ENCODE measurements at regions not wholly inside any gene's neighbourhood (a gene's known extent, or its start where the extent isn't known, plus 50 kb on each side); places are given as distances from the start of the nearest gene placed in this dataset.
"Not testable (repeated sequence)": the region's sequence is repeated elsewhere in the genome, so short reads cannot be mapped to it uniquely, and the experiment has no call there.

GRCh38 chr22:46031965-46032851 is 55.2 kb upstream of the WNT7B start:
- no peaks in the 10 kb centered on the region for H3K9me3 ChIP-seq

GRCh38 chr22:46033256-46034200 is 56.6 kb upstream of the WNT7B start:
- H3K27me3 ChIP-seq: no peaks in the 10 kb centered on the region
- WGBS, 2 donors: 93 to 94% methylated on average over 11 of the region's 11 CpGs
- H3K4me1 ChIP-seq: peaks cover 0 to 16% (median 13%) of the 10 kb centered on the region in 4 donors
- intact Hi-C loops (cut with DNase I): no loop called here
- H3K36me3 ChIP-seq: no peaks in the 10 kb centered on the region
- H3K27ac ChIP-seq: peak overlapping the region in 1 of 4 donors; percentile 17
- no peak overlapping the region for H3K4me3 ChIP-seq
- no peak for TF ChIP-seq POLR2A (IDR thresholded peaks at IDR 0.05)
- no peak for TF ChIP-seq EP300 (IDR thresholded peaks at IDR 0.05)
- no peak for TF ChIP-seq CTCF (IDR thresholded peaks at IDR 0.05)
- TF ChIP-seq POLR2AphosphoS5 (IDR thresholded peaks at IDR 0.05): no peak
- H3K9me3 ChIP-seq: no peaks in the 10 kb centered on the region
- DNase-seq: no peak

More at GRCh38 chr22:46031965-46032851, 55.2 kb upstream of the WNT7B start:
- peak; percentile 62 for DNase-seq
- intact Hi-C loops (cut with DNase I): no loop called here
- Histone ChIP-seq H3K4me1 (peaks cover 0 to 22% (median 19%) of the 10 kb centered on the region in 4 donors), H3K4me3 (no peak overlapping the region), H3K36me3 (no peaks in the 10 kb centered on the region), H3K27ac (peak overlapping the region in 1 of 4 donors; percentile 11), H3K27me3 (no peaks in the 10 kb centered on the region)
- TF ChIP-seq POLR2AphosphoS5 (IDR thresholded peaks at IDR 0.05) (no peak), POLR2A (IDR thresholded peaks at IDR 0.05) (no peak), EP300 (IDR thresholded peaks at IDR 0.05) (no peak), CTCF (IDR thresholded peaks at IDR 0.05) (no peak)
- WGBS, 2 donors: 77 to 79% methylated on average over 13 of the region's 13 CpGs

GRCh38 chr22:46034480-46034879 is 57.5 kb upstream of the WNT7B start:
- H3K4me1 ChIP-seq: peaks cover 0 to 16% (median 13%) of the 10 kb centered on the region in 4 donors
- intact Hi-C loops (cut with DNase I); H3K27me3 ChIP-seq; H3K4me3 ChIP-seq; H3K9me3 ChIP-seq; H3K36me3 ChIP-seq: not testable (repeated sequence)
- WGBS, 2 donors: 90 to 93% methylated on average over 5 of the region's 5 CpGs
- peak; percentile 51 for DNase-seq
- peak overlapping the region in 3 of 4 donors; percentile 84 to 98 (median 95) for H3K27ac ChIP-seq

GRCh38 chr22:46035380-46035741 is 58.4 kb upstream of the WNT7B start:
- H3K4me1 ChIP-seq: peaks cover 0 to 16% (median 13%) of the 10 kb centered on the region in 4 donors
- WGBS, 2 donors: 1 to 2% methylated on average over 16 of the region's 16 CpGs
- H3K4me3 ChIP-seq: peak overlapping the region; percentile 13 to 46 (median 42)
- DNase-seq: no peak
- no peaks in the 10 kb centered on the region for H3K36me3 ChIP-seq
- peak; percentile 30 to 41 for TF ChIP-seq POLR2A (IDR thresholded peaks at IDR 0.05)
- peak; percentile 49 to 77 (median 62) for TF ChIP-seq POLR2AphosphoS5 (IDR thresholded peaks at IDR 0.05)
- TF ChIP-seq EP300 (IDR thresholded peaks at IDR 0.05): no peak
- H3K9me3 ChIP-seq: no peaks in the 10 kb centered on the region
- intact Hi-C loops (cut with DNase I): no loop called here
- H3K27me3 ChIP-seq: no peaks in the 10 kb centered on the region
- peak overlapping the region; percentile 84 to 98 (median 92) for H3K27ac ChIP-seq

- 0% methylated on average over 84 of the region's 84 CpGs for WGBS, 2 donors
- TF ChIP-seq POLR2AphosphoS5 (IDR thresholded peaks at IDR 0.05) (peak; percentile 98 to 99 (median 98)), POLR2A (IDR thresholded peaks at IDR 0.05) (peak; percentile 97), EP300 (IDR thresholded peaks at IDR 0.05) (peak in 1 of 4 donors; percentile 52), CTCF (IDR thresholded peaks at IDR 0.05) (no peak)
- Histone ChIP-seq H3K4me1 (peaks cover 0 to 16% (median 13%) of the 10 kb centered on the region in 4 donors), H3K27ac (peak overlapping the region; percentile 95 to 98 (median 97)), H3K27me3 (no peaks in the 10 kb centered on the region), H3K9me3 (no peaks in the 10 kb centered on the region), H3K36me3 (no peaks in the 10 kb centered on the region), H3K4me3 (peak overlapping the region; percentile 76 to 86 (median 81))
- intact Hi-C loops (cut with DNase I): loop anchor here (2.0 kb wide), 1 partner anchor 79 kb away; no protein-coding TSS in a partner anchor
- DNase-seq: peak; percentile 100
These were observed 59.0 kb upstream of the WNT7B start for GRCh38 chr22:46035742-46036557.
